ENCODE measurements at regions not wholly inside any gene's neighbourhood (a gene's known extent, or its start where the extent isn't known, plus 50 kb on each side); places are given as distances from the start of the nearest gene placed in this dataset.
"Not testable (repeated sequence)": the region's sequence is repeated elsewhere in the genome, so short reads cannot be mapped to it uniquely, and the experiment has no call there.

DNA sequence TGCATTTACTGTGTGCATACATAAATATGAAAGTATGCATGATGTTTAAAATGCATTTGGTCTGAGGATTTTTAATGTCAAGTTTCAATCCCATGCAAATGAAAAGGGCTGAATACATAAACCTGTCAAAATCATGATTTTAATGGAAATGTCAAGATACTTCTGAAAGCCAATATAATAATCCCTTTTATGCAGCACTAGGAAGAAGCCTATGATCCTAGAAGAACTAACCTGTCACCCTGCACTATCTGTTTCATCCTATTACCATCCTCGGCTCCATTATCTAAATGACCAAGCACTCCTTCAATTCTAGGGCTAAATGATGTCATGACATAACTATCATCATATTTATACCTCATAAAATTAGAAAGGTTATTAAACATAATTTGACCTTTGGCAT is 2229.4 kb upstream of the WWC1 start:
- no peak for DNase-seq

DNA sequence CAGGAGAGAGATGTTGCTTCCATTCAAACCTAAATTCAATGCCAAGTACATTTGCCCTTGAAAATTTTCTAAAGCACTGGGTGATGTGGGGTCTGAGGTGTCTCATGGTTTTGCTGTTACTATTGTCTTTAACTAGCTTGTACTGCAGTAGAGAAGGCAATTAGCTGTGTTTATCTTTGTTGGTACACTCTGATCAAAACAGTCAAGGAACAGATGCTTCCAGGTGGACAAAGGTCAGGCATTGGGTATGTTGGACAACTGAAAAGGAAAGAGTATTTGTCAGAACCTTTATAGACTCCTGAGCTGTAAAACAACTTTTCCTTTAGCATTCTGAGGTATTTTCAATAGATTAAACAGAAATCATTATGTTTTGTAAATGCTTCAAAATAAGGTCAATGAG is 2228.7 kb upstream of the WWC1 start:
- DNase-seq = peak in 1 of 2 experiments; percentile 1

DNA sequence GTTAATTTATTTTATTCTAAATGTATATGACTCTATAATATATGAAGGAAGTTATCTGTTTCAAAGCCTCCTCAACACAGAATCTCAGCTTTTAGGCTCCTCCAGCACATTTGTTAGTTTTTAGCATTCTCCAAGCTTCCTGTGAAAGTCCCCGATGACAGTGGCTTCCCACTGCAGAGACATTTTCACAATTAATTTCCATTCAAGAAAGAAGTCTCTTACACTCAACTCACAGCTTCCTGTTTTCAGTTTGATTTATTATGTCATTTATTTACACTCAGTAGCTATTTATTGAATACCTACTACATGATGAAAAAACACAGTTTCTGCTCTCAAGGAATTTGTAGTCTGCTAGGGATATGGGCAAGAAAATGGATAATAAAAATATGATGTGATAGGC is 2228.2 kb upstream of the WWC1 start:
- no peak for DNase-seq

DNA sequence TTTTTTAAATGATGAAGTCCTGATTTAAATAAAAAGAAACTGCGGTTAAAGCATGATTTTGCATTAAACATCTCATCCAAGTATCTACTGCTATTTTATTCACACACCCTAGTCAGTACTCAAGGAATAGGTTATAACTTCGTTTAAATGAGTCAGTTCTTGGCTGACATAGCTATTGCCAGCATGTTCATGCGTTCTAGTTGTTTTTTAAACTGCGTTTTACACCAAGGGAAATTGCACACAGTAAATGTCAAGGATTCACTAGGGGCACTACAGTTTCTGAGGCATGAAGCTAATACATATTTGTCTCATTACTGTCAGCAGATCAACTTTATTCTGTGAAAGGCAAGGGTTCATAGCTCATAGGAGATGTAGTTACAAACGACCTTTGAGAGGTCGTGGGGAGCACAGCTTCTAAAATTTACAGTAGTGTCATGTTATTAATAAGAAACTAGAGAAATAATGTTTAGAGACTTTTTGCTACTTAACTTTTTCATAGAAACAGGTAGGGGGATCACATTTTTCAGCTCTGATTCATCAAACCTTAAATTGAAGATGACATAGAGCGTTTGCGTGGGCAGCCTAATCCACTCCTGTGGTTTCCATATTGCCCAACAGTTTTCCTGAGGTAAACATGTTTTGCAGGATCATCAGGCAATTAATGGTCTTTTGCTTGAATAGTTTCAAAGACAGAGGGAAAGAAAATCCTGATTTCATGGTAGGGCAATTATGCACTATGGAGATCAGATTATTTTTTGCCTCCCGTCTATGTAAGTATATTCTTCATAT is 2222.7 kb upstream of the WWC1 start:
- no peak for DNase-seq

DNA sequence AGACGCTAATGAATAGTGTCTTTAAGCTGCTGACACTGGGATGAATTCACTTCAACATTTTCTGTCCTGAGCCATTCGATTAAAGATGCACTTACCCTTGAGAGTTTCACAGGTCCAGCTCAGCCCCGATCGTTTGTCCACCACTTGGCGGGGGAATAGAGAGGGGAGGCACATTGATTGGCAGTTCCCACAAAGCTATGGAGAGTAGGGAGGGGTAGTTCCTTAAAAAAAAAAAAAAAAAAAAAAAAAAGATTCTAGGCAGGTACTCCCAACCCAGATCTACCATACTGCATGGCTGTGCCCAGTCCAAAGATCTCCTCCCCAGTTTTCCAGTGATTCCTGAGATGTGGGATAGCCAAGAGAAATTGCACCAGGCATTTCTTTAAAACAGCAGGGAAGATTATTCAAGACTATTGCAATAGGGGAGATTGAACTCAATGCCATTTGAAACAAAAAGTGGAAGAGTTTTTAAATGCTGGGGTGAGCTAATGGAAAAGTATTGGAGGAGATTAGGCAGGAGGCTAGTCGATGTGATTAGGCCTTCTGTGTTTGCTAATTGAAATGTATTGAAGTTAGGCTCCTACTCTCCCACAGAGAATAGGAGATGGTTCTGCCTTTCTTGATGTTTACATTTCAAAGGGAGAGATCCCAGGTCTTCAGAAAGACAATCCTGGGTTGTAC is 2217.4 kb upstream of the WWC1 start:
- no peak for DNase-seq

DNA sequence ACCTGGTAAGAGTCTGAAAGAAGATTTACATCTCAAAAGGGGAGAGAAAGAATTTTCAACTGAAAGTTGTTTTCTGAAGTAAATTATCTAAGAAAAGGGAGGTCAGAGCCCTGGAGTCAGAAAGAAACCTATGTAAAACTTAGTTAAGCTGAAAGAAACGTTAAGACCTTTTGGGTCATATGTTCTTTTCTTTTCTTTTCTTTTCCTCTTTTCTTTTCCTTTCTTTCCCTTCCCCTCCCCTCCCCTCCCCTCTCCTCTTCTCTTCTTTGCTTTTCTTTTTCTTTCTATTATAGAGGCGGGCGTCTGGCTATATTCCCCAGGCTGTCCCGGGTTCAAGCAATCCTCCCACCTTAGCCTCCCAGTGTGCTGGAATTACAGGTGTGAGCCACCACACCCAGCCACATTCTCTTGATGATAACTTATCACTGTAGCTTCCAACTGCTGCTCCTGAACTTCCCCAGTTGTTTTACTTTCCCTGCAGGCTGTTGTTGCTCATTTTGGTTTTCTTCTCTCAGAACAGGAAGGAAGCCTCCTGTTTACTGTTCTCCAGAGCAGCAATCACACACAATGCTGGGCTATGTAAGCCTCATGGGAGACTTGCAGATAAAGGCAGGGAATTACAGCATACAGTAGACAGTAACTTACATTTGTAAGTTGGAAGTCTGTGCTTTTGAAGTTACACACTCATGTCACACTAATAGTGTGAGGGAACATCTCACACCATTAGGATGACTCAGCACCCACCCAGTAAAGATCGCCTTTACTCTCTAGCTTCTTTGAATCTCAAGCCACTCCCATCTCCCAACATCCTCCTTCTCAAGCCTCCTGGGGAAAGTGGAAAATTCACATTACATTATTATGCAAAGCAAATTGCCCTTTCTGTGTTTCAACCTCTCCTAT is 2216.6 kb upstream of the WWC1 start:
- DNase-seq = peak; percentile 51 to 59

DNA sequence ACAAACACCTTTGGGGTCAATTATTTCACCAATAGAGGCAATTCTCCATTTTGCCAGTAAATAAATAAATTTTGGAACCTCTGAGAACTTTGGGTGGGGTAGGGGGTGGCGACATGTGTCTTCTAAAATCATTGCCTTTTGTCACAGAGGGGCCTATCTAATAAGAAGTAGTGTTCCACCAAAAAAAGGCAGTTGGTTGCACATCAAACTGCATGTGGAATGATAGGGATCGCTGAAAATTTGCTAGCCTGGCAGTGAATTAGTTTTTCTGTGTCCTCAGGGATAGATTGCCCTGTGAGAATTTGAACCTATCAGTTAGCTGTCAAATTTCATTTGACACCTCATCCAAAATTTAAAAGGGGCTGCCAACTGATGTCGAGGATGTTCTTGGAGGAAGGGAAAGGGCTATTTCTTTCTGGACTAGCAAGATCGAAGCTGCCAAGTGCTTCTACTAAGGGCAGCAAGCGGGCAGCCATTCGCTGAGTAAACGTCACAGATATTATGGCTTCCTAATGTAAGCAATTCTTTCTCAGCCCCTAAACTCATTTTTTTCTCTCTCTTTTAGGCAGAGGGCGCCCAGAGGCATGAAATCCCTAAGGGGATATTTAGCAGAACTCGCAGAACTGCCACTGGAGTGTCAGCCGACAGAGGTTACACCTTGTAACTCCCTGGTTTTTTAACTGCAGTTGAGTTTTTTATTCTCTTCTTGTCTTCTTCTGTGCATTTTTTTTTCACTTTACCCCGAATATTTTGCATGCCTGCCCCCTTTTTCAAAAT is 2208.1 kb upstream of the WWC1 start:
- peak in 1 of 2 experiments; percentile 7 for DNase-seq

DNA sequence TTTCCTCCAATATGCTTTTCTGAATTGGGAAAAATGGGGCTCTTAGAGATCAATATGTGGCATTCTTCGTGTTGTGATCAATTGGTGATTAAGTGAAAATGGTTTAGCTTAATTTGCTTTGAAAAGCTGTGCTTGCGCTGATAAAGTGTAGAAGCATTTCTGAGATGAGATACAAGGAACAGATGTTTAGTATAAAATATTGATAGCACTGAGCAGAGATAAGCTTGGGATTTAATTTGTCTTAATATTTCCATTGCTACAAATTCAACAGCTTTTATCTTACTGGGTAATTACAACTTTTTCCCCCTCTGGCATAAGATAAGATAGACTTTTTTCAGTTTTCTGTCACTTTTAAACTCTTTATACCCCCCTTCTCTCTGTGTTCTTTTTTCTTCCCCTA is 2204.9 kb upstream of the WWC1 start:
- DNase-seq = no peak

DNA sequence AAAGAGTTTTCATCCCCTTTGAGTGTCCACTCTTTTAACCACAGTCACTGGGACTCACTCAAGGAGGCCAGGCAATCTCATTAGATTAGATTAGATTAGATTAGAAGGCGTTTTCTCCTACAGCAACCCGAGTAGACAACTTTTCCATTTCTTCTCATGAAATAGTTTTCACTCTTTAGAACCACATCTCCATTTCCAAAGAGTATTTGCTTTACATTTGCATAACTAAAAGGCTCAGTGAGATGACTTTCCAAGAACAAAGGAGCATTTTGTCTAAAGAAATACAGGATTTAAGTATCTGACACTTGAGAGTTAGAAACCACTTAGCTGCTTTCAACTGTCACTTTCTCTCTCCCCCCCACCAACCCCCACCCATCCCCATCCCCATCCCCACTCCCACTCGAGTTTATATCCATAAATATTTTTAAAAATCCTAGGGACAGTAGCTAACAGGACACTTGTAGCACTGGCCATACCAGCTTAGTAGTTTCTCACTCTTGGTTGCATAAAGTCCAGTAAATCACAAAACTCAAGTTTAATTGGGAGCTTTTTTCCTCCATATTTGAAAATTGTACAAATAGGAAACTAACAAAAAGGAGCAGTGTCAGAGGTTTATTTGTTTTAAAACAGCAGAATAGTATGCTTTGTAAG is 2202.9 kb upstream of the WWC1 start:
- DNase-seq = peak; percentile 51 to 69

DNA sequence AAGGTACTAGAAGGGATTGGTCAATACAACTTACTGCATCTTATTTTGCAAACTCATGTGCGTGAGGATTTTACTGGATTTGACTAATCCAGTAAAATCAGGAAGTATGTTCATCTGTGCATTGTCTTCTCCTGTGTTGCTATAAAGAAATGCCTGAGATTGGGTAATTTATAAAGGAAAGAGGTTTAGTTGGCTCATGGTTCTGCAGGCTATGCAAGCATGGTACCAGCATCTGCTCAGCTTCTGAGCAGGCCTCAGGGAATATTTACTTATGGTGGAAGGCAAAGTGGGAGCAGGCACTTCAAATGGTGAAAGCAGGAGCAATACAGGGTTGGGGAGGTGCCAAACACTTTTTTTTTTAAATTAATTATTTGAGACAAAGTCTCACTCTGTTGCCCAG is 2199.5 kb upstream of the WWC1 start:
- no peak for DNase-seq

DNA sequence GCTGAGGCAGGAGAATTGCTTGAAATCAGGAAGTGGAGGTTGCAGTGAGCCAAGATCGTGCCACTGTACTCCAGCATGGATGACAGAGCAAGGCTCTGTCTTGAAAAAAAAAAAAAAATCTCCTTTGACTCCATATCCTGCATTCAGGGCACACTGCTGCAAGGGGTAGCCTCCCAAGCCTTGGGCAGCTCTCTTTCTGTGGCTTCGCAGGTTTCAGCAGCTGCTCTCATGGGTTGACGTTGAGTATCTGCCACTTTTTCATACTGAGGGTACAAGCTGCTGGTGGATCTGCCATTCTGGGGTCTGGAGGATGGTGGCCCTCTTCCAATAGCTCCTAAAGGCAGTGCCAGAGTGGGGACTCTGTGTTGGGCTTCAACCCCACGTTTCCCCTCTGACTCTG is 2198.1 kb upstream of the WWC1 start:
- no peak for DNase-seq

DNA sequence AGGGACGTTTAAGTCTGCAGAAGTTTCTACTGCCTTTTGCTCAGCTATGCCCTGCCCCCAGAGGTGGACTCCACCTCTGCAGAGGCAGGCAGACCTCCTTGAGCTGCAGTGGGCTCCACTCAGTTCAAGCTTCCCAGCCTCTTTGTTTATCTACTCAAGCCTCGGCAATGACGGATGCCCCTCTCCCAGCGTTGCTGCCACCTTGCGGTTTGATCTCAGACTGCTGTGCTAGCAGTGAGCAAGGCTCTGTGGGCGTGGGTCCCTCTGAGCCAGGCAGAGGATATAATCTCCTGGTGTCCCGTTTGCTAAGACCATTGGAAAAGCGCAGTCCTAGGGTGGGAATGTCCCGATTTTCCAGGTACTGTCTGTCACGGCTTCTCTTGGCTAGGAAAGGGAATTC is 2188.5 kb upstream of the WWC1 start:
- no peak for DNase-seq

DNA sequence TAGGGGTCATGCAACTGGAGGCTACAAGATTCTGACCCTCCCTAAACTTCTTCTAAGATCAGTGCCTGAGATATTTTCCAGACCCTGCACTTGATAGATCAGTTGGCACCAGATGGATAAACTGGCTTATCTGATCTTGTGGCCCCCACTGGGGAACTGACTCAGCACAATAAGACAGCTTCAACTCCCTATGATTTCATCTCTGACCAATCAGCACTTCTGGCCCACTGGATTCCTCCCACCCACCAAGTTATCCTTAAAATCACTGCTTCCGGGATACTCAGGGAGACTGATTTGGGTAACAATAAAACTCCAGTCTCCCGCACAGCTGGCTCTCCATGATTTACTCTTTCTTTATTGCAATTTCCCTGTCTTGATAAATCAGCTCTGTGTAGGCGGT is 2180.4 kb upstream of the WWC1 start:
- DNase-seq = no peak

DNA sequence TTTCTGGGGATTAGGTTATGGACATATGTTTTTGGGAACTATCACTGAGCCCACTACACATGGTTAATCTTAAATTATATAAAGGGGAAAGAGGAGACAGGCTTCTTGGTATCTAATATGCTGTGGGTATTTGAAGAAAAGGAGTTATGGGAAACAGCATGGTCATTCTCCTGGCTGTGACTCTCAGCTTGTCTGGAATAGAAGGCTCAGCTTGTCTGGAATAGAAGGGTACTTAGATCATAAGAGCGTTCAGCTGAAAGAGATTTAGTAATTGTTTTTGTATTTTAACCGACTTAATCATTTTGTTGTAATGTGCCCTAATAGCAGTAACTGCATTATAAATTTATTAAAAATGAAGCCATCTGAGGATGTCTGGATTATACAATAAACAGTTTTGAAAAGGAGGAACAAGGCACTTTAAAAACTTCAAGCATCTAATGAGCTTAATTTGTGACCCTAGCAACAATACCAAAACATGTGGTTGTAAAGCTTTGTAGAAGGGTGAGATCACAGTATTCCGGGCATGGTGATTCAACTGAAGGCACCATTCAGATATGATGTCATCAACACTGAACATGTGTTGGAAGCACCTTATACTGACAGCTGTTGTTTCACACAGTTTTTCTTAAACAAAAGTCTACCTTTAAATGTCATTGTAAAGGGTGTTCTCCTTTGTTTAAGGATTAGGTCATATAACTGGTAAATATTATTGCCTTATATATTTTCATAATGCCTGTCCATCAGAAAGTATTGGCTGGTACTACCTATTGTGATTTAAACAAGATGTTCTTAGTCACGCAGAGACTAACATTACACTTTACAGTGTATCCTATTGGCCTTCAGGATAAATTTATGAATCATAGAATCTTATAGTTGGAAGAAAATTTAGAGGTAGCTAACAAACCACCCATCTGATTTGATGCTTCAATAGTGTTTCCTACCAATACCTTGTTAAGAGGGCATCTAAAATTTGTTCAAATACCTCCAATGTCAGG is 2174.1 kb upstream of the WWC1 start:
- DNase-seq = no peak

DNA sequence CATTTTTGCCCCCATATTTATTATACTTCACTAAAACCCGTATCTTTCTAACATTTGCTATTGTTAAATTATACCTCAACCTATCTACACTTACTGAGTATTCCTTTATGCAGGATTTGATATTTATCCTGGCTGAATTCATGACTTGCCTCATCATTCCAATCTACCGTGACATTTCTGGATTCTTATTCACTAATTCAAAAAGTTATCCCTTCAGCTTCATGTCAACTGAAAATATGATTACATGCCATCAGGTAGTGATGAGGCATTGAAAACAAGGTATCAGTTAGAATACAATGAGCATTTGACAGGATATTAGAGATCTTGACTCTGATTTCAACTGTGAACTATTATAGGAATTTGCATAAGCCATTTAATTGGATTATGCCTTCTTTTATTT is 2171.9 kb upstream of the WWC1 start:
- DNase-seq = no peak

DNA sequence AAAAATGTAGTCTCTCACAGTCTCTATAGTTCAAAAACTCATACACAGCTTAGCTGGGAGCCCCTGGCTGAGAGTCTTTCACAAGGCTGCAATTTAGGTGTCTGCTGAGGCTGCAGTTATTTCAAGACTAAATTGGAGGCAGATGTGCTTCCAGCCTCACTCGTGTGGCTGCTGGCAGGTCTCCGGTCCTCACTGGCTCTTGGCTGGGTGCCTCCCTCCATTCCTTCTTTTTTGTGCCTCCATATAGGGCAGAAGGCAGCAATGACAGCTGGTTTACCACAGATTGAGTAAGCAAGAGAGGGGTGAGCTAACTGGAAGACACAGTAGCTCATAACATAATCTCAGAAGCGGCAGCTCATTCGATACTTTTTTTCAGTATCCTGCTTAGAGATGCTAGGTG is 2167.7 kb upstream of the WWC1 start:
- DNase-seq = no peak

DNA sequence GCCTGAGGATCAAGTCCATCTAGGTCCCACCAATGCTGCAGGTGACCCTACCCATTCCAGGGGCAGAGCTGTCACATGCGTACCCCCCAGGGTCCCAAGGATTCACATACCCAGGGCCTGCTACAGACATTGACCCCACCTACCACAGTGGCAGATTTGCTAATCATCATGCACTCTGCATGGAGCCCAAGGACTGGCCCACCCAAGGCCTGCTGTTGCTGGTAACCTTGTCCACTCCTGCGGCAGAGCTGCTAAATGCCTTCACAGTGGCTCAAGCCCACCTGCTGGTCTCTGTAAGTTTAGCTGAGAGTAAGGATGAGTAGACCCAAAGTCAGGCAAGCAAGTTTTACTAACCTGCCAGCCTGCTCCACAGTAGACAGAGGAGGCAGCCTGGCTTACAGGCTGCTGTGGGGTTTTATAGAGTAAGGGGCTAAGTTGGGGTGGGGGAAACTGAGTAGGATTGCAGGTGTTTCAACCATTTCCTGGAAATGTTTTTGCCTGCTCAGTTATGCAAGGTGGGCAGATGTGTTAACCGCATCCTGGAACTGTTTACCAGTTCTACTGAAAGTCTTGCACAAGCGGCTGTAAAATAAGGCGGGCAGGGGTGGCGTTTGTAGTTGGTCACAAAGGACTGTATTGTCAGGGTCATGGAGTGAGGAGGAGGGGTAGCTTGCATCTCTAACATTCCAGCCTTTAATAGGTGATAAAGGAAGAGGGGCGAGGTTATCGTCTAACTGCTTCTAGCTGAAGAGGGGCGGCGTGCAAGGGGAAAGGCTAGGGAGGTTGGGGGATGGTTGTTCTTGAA is 2163.5 kb upstream of the WWC1 start:
- DNase-seq = no peak

DNA sequence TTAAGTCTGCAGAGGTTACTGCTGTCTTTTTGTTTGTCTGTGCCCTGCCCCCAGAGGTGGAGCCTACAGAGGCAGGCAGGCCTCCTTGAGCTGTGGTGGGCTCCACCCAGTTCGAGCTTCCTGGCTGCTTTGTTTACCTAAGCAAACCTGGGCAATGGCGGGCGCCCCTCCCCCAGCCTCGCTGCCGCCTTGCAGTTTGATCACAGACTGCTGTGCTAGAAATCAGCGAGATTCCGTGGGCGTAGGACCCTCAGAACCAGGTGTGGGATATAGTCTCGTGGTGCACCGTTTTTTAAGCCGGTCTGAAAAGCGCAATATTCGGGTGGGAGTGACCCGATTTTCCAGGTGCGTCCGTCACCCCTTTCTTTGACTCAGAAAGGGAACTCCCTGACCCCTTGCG is 2146.3 kb upstream of the WWC1 start:
- DNase-seq = not testable (repeated sequence)

DNA sequence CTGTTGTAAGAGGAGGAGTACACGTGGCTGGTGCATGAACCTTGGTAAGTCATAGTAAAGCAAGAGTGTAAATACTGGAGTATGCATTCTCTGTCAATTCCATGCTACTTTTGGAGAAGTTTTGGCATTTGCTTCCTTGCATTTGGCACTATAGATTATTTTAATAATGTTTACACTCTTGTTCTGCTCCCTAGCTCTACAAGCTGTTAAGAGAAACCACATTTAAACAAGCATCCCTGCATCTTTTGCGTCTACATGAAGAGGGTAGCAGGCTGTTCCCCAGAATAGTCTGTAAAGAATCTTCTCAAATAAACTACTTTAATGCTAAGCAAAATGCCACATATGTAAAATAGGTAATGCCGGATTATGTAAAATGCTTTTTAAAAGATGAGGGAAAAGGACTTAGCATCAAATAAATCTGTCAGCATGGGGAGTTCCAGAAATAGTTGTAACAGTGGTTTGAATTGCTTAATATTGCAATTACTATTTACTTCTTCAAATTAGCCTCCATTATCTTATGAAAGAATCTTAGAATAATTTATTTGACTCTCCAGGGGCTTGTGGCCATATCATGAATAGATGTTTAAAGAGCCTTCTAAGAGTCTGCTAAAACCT is 2127.3 kb upstream of the WWC1 start:
- no peak for DNase-seq

DNA sequence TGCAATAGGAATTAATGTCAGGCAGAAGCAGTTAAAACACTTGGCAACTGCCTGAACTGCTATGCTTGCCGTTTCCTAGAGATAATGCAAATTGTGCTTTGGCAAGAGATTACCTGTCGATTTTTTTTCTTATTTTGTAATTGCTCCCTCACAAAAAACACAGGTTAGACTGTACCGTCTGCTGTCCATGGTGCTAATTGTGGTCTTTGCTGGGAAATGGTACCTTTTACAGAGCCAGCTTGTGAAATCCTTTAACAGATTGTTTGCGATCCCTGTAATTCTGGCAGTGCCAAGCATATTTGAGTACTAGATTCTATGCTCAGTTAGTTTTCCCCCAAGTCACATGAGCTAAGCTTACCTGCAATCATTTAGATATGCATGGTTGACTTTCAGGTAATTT is 2125.8 kb upstream of the WWC1 start:
- peak; percentile 14 to 49 for DNase-seq

All from NCI-H526 (cell line).